Ishikawa (cell line): ENCODE measurements at regions not wholly inside any gene's neighbourhood (a gene's known extent, or its start where the extent isn't known, plus 50 kb on each side); places are given as distances from the start of the nearest gene placed in this dataset.

Experiments
- CEBPB ChIP-seq: IDR thresholded peaks from 2 replicates; pipeline ENCODE4 v1.6.1; 2012
- CREB1 ChIP-seq: IDR thresholded peaks from 2 replicates; pipeline ENCODE4 v1.6.1; 2012; ENCODE audit warnings: low read depth
- EGR1 ChIP-seq: IDR thresholded peaks from 2 replicates; pipeline ENCODE4 v1.6.1; 2012
- EP300 ChIP-seq: IDR thresholded peaks from 2 replicates; pipeline ENCODE4 v1.6.1; 2012; ENCODE audit warnings: borderline replicate concordance
- FOXM1 ChIP-seq: IDR thresholded peaks from 2 replicates; pipeline ENCODE4 v1.6.1; 2012; ENCODE audit warnings: low read depth, borderline replicate concordance
- NFIC ChIP-seq: IDR thresholded peaks from 2 replicates; pipeline ENCODE4 v1.6.1; 2012
- RAD21 ChIP-seq: IDR thresholded peaks from 2 replicates; pipeline ENCODE4 v1.6.1; 2012; ENCODE audit warnings: low read depth
- TAF1 ChIP-seq: IDR thresholded peaks from 2 replicates; pipeline ENCODE4 v1.6.1; 2012; ENCODE audit warnings: low read depth, mild to moderate bottlenecking
- TCF12 ChIP-seq: IDR thresholded peaks from 2 replicates; pipeline ENCODE4 v1.6.1; 2012; ENCODE audit warnings: low read depth
- TEAD4 ChIP-seq: IDR thresholded peaks from 2 replicates; pipeline ENCODE4 v1.6.1; 2012
- USF1 ChIP-seq: IDR thresholded peaks from 2 replicates; pipeline ENCODE4 v1.6.1; 2012
- YY1 ChIP-seq: IDR thresholded peaks from 2 replicates; pipeline ENCODE4 v1.6.1; 2012; ENCODE audit warnings: low read depth
- TF ChIP-seq, protein P1 (sequence below): IDR thresholded peaks from 2 replicates; pipeline ENCODE4 v1.6.1; 2012; ENCODE audit warnings: low read depth, mild to moderate bottlenecking
- TF ChIP-seq, protein P2 (sequence below): IDR thresholded peaks from 2 replicates; pipeline ENCODE4 v1.6.1; 2012

DNA sequence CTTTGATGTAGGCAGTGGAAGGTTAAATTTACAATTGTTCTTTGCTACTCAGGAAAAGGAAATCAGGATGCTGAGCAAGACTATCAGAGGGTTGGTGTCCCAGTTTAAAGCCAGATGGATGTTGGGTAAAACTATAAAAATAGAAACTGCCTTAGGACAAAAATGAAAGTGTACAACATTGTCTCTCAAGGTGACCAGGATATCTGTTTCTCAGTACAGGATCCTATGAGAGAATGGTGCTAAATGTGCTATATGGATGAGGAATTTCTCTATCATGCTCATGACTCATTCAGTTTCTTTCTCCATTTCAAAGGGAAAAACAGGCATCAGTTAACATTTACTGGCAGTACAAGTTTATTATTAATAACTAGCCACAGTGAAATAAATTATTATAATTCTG is 534.2 kb upstream of the GJE1 start:
- TF ChIP-seq, protein P1, sequence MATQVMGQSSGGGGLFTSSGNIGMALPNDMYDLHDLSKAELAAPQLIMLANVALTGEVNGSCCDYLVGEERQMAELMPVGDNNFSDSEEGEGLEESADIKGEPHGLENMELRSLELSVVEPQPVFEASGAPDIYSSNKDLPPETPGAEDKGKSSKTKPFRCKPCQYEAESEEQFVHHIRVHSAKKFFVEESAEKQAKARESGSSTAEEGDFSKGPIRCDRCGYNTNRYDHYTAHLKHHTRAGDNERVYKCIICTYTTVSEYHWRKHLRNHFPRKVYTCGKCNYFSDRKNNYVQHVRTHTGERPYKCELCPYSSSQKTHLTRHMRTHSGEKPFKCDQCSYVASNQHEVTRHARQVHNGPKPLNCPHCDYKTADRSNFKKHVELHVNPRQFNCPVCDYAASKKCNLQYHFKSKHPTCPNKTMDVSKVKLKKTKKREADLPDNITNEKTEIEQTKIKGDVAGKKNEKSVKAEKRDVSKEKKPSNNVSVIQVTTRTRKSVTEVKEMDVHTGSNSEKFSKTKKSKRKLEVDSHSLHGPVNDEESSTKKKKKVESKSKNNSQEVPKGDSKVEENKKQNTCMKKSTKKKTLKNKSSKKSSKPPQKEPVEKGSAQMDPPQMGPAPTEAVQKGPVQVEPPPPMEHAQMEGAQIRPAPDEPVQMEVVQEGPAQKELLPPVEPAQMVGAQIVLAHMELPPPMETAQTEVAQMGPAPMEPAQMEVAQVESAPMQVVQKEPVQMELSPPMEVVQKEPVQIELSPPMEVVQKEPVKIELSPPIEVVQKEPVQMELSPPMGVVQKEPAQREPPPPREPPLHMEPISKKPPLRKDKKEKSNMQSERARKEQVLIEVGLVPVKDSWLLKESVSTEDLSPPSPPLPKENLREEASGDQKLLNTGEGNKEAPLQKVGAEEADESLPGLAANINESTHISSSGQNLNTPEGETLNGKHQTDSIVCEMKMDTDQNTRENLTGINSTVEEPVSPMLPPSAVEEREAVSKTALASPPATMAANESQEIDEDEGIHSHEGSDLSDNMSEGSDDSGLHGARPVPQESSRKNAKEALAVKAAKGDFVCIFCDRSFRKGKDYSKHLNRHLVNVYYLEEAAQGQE, result no peak
- no peak for TF ChIP-seq TEAD4
- TF ChIP-seq YY1, result no peak
- TF ChIP-seq EP300, result no peak
- TF ChIP-seq FOXM1, result no peak
- TF ChIP-seq RAD21, result no peak
- no peak for TF ChIP-seq CREB1
- no peak for TF ChIP-seq CEBPB
- no peak for TF ChIP-seq NFIC
- no peak for TF ChIP-seq TAF1
- TF ChIP-seq, protein P2, sequence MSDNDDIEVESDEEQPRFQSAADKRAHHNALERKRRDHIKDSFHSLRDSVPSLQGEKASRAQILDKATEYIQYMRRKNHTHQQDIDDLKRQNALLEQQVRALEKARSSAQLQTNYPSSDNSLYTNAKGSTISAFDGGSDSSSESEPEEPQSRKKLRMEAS, result no peak
- no peak for TF ChIP-seq USF1
- no peak for TF ChIP-seq TCF12
- TF ChIP-seq EGR1, result no peak
